ENCODE measurements at regions not wholly inside any gene's neighbourhood (a gene's known extent, or its start where the extent isn't known, plus 50 kb on each side); places are given as distances from the start of the nearest gene placed in this dataset.
"Not testable (repeated sequence)": the region's sequence is repeated elsewhere in the genome, so short reads cannot be mapped to it uniquely, and the experiment has no call there.

DNA sequence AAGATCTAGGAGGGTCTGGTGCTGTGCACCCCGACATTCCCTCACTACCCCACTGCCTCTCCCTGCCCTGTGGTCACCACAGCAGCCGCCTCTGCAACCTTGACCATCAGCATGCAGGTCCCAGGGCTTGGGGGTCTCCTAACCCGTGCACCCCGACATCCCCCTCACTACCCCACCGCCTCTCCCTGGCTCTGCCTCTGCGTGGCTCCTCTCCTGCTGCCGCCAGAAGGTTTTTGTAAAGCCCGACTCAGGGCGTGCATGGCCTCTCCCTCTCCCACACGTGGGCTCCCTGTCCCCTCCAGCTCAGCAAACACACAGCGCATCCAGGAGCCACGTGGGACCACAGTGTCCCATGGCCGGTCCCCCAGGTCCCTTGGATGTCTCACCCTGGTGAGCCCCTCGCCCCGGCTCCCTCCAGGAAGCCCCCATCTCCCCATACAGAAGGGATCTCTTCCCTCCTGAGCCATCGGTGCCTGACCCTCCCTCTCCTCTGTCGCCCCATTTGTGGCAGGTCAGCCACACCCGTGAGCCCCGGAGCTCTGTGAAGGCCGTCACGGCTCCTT, 112.5 kb upstream of the LPCAT1 start:
- not testable (repeated sequence) for DNase-seq (ENCODE audit: low spot score)

DNA sequence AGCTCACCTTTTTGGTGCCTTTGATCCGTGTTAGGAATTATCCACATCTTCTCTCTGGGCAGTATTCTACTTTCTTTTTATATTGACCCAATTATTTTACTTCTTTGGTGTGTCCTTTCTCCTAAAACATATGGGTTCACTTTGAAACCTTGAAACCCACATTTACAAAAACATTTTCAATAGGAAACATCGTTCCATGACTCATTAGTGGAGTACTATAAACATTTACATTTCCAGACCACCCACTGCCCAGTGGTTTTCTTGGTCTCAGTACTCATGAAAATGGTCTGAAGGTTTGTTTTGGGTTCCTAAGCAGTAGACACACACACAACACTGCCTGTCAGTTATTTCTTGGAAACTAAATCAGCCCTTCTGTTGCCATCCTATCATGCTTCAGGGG, 111.7 kb upstream of the LPCAT1 start:
- DNase-seq (ENCODE audit: low spot score): peak; percentile 50

DNA sequence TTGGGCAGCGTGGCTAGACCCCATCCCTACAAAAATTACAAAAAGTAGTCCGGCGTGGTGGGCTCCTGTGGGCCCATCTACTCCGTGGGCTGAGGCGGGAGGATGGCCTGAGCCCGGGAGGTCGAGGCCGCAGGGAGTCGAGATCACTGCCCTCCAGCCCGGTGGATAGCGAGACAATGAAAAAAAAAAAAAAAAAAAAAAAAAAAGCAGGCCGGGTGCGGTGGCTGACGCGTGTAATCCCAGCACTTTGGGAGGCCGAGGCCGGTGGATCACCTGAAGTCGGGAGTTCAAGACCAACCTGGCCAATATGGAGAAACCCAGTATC, 110.5 kb upstream of the LPCAT1 start:
- DNase-seq (ENCODE audit: low spot score): no peak

DNA sequence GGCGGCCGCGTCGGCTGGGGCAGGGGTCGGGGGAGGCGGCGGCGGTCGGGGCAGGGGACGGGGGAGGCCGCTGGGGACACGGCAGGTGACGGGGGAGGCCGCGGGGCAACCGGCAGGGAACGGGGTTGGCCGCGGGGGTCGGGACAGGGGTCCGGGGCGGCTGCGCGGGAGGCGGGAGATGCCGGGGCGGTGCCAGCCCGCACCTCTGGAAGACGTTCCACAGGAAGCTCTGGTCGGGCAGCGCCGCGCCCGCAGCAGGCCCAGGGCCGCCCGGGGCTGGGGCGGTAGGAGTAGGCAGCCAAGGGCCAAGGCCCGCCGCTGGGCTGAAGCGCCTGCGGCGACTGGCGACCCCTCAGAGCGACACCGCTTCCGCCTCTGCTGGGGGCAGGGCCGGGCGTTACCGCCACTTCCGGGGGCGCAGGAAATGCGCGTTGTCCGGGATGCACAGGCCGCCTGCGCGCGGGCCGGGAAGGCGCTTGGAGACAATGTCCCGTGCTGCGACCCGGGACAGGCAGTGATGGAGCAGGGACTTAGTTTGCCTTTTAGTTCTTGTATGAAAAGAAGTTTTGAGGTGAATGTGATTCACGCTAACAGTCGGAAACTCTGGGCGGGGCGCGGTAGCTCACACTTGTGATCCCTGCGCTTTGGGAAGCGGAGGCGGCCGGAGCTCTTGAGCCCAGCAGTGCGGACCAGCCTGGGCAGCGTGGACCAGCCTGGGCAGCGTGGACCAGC, 110.0 kb upstream of the LPCAT1 start:
- no peak for DNase-seq (ENCODE audit: low spot score)

DNA sequence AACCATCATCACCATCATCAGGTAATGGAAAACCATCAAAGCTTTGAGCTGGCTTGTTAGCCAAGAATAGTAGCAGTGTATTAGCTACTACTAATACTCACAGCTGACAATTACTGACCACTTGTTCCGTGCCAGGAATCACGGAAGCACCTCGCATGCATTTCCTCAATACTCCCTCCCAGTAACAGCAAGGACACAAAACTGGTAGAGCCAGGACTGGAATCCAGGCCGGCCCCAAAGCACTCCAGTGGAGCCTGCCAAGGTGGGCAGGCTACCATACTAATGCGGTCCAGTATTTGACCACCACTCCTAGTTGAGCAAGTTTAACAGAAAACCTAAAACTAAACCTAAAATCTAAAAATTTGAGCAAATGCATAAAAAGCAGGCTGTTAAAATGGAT, 107.2 kb upstream of the LPCAT1 start:
- not testable (repeated sequence) for DNase-seq (ENCODE audit: low spot score)

DNA sequence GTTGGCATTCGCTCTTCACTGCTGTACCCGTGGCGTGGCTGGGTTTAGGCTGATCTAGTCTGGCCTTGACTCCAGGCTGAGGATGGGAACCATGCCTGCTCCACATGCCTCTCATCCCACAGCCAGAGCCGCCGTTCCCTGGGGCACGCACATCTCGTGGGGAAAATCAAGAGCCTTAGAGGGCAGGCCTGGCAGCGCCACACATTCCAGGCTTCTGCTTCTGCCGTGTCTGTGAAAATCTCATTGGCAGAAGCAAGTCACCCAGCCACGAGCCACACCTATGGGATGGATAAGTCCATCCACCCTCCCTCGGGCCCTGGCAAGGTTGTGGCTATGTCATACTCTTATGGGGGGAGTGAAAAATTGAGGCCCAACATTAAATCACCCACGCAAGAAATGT, 102.6 kb upstream of the LPCAT1 start:
- not testable (repeated sequence) for DNase-seq (ENCODE audit: low spot score)

DNA sequence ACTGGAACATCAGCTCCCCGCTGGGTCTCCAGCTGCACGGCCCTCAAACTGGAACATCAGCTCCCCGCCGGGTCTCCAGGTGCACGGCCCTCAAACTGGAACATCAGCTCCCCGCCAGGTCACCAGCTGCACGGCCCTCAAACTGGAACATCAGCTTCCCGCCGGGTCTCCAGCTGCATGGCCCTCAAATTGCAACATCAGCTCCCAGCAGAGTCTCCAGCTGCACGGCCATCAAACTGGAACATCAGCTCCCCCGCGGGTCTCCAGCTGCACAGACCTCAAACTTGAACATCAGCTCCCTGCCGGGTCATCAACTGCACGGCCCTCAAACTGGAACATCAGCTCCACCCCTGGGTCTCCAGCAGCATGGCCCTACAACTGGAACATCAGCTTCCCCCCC, 95.8 kb upstream of the LPCAT1 start:
- DNase-seq (ENCODE audit: low spot score): not testable (repeated sequence)

DNA sequence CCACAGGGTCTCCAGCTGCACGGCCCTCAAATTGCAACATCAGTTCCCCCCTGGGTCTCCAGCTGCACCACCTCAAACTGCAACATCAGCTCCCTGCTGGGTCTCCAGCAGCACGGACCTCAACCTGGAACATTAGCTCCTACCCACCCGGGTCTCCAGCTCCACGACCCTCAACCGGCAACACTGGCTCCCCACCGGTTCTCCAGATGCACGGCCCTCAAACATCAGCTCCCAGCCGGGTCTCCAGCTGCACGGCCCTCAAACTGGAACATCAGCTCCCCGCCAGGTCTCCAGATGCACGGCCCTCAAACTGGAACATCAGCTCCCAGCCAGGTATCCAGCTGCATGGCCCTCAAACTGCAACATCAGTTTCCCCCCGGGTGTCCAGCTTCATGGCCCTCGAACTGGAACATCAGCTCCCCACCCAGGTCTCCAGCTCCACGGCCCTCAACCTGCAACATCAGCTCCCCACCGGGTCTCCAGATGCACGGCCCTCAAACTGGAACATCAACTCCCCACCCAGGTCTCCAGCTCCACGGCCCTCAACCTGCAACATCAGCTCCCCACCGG, 94.6 kb upstream of the LPCAT1 start:
- not testable (repeated sequence) for DNase-seq (ENCODE audit: low spot score)

DNA sequence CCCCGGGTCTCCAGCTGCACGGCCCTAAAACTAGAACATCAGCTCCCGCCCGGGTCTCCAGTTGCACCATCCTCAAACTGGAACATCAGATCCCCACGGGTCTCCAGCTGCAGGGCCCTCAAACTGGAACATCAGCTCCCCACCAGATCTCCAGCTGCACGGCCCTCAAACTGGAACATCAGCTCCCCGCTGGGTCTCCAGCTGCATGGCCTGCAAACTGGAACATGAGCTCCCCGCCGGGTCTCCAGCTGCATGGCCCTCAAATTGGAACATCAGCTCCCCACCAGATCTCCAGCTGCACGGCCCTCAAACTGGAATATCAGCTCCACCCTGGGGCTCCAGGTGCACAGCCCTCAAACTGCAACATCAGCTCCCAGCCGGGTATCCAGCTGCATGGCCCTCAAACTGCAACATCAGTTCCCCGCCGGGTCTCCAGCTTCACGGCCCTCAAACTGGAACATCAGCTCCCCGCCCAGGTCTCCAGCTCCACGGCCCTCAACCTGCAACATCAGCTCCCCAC, 93.5 kb upstream of the LPCAT1 start:
- not testable (repeated sequence) for DNase-seq (ENCODE audit: low spot score)

DNA sequence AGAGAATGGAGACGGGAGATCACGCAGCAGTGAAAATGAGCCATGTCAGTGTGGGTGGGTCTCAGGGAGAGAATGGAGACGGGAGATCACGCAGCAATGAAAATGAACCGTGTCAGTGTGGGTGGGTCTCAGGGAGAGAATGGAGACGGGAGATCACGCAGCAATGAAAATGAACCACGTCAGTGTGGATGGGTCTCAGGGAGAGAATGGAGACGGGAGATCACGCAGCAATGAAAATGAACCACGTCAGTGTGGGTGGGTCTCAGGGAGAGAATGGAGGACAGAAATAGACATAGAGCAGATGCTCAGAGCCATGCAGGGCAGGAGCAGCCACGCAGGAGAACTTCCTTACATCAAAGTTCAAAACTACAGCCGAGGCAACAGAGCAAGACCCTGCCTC, 89.8 kb upstream of the LPCAT1 start:
- DNase-seq (ENCODE audit: low spot score): not testable (repeated sequence)

DNA sequence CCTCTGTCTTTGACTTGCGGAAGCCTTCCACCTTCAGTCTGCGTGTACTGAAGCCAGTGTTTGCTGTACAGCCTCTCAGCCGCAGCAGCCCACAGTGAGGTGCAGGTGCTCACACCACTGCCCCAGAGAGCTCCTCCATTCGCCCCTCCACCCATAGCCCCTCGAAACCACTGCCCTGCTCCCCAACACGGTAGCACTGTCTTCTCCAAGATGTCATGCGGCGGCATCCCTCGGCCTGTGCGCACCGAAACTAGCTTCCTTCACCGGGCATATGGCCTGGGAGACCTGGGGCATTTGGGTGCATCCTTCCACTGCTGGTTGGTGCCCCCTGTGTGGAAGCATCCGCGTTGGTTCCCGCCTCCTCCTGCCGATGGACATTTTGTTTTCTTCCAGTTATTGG, 86.8 kb upstream of the LPCAT1 start:
- not testable (repeated sequence) for DNase-seq (ENCODE audit: low spot score)

DNA sequence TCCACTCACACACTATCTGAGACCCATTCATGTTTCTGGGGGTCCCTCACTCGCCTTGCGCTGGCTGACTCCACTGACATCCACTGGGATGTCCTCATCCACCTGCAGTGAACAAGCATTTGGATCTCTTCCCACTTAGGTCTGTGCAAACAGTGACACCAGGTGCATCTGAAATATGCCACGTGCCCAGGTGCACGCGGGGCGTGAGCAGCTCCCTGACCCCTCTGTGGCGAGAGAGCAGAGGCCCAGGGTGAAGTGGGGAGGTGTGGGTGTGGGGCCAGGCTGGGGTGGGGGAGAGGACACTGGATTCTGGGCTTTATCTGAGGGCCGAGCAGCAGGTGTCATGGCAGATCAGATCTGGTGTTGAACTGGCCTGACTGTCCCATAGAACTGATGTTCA, 85.4 kb upstream of the LPCAT1 start:
- DNase-seq (ENCODE audit: low spot score): not testable (repeated sequence)

DNA sequence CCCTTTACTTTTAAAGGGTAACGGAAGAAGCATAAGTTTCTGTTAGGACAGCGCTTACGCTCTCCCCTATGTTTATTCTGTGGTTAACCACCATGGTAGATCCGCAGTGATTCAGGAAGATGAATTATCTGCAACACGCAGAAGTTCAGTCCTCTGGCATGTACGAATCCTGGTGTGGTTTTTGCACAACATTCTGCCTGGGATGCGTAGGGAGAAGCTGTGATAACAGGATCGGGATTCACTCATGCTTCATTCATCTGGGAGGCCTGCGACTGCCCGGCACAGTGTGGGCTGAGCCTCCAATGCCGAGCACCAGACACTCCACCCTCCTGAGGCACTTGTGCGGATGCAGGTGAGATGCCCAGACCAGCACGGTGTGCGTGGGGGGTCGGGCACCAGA, 84.6 kb upstream of the LPCAT1 start:
- DNase-seq (ENCODE audit: low spot score): peak; percentile 91

DNA sequence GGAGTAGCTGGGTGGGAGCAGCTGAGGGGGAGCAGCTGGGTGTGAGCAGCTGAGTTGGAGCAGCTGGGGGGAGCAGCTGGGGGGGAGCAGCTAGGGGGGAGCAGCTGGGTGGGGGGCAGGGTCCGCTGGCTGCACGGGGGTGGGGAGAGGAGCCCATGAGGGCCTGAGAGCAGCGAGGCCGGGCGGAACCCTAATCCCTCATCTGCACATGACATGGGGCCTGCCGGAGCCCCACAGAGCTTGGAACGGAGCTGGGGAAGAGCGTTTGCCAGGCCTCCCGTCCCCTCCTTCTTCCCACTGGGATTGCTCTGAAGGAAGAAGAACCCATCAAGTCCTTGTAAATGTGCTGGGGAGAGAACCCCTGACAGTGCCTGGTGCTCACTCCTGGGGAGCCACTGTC, 83.2 kb upstream of the LPCAT1 start:
- DNase-seq (ENCODE audit: low spot score): not testable (repeated sequence)

DNA sequence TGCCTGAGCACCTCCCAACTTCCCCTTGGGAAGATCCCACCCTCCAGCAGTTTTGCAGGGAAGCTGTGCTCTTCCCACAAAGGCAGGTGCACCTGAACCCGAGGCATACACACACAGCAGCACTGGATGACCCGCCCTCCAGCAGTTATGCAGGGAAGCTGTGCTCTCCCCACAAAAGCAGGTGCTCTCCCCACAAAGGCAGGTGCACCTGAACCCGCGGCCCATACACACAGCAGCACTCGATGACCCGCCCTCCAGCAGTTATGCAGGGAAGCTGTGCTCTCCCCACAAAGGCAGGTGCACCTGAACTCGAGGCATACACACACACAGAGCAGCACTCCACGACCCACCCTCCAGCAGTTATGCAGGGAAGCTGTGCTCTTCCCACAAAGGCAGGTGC, 80.2 kb upstream of the LPCAT1 start:
- not testable (repeated sequence) for DNase-seq (ENCODE audit: low spot score)

DNA sequence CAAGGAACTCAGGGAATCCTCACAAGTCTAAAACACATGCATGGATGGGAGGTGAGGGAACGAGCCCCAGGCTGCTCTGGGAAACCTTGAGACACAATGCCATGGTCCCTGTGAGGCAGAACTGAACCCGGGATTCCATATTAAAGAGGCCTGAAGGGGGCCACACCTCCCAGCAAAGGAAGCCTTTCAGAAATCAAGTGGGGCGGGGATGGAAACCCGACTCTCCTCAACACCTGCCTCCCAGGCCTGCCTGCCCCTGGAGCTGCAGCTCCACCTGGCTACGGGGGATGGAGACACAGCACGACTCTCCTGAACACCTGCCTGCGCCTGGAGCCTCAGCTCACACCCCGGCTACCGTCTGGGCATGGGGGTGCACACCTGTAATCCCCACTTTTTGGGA, 77.8 kb upstream of the LPCAT1 start:
- peak; percentile 46 for DNase-seq (ENCODE audit: low spot score)

DNA sequence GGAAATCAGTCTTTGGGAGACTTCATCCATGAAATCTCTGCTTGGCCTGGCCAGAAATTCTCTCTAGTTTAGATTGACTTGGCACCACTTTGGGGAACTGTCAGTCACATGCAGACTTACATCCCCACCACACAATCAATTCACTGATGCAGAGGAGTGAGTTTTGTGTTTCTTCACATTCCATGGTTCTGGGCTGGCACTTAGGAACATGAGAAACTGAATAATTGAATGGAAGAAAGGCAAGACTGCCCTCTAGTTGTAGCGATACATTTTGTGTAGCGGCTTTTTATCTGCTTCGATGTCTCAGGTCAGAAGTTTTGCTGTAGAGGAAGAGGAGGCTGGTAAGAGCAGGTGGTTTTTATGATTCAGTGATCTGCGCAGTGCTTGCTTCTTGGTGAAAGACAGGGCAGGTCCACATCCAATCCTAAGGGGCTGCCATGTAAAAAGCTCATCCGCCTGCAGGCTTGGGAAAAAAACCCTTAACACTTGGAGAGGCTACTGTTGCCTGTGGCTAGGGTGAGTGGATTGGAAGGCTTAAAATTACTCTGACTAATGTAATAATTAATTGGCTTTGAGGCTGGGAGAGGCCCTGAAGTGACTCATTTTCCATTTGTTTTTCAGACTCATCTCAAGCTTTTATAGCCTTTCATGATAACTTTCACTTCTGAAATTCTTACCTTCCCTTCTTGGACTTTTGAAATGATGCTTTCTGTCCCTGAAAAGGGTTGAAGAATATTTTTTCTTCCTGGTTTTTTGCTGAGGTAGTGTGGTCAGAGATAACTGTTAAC, 75.4 kb upstream of the LPCAT1 start:
- peak; percentile 48 for DNase-seq (ENCODE audit: low spot score)

DNA sequence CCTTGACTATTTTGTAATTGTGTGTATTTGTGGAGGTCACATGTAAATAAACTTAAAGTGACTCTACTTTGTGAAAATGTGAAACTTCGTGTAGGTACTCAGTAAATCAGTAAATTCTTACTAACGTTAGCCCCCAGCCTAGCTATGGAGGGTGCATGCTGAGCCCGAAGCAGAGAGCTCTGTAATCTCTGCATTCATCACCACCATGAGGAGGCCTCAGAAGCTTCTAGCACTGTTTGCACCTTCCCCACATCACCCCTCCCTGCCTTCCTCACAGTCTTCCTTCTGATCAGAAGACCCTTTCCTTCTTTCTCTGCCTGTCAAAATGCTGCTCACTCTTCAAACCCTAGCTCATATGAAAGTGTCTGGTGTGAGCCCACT, 73.3 kb upstream of the LPCAT1 start:
- DNase-seq (ENCODE audit: low spot score): not testable (repeated sequence)

DNA sequence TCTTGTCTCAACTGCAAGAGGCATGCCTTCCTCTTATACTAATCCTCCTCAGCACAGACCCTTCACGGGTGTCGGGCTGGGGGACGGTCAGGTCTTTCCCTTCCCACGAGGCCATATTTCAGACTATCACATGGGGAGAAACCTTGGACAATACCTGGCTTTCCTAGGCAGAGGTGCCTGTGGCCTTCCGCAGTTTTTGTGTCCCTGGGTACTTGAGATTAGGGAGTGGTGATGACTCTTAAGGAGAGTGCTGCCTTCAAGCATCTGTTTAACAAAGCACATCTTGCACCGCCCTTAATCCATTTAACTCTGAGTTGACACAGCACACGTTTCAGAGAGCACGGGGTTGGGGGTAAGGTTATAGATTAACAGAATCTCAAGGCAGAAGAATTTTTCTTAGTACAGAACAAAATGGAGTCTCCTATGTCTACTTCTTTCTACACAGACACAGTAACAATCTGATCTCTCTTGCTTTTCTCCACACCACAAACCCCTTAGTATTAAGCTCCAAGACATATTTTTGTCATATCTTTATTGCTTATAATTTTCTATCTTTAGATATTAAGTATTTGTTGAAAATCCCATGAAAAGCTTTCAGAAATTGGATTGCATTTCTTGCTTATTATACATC, 72.8 kb upstream of the LPCAT1 start:
- not testable (repeated sequence) for DNase-seq (ENCODE audit: low spot score)

DNA sequence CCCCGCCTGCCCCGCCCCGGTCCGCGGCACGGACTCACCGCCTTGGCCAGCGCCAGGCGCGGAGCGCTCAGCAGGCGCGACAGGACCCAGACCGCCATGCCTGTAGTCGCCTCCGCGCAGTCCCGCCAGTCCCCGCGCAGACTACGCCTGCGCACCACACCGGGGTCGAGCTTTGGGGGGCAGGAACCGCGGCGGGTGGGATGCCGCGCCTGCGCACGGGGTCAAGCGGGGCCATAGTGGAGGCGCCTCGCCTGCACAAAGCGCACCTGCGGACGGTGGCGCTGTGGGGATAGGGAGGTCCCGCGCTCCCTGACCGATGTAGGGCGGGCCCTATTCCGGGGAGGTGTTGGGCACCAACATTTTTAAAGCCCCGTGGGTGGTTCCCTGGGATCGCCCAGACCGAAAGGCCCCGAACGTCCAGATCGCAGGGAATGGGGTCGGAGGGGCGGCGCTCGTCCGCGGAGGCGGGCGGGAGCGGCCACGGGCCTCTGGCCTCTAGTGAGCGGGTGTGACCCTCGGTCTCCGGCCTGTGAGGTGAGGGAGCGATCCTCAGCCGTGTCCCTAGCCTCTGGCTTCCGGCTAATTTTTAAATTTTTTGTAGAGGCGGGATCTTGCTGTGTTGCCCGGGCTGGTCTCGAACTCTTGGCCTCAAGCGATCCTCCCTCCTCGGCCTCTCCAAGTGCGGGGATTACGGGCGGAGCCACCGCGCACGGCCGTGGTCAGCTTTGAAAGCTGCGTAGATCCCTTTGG, 70.8 kb upstream of the LPCAT1 start:
- DNase-seq (ENCODE audit: low spot score): no peak

DNA sequence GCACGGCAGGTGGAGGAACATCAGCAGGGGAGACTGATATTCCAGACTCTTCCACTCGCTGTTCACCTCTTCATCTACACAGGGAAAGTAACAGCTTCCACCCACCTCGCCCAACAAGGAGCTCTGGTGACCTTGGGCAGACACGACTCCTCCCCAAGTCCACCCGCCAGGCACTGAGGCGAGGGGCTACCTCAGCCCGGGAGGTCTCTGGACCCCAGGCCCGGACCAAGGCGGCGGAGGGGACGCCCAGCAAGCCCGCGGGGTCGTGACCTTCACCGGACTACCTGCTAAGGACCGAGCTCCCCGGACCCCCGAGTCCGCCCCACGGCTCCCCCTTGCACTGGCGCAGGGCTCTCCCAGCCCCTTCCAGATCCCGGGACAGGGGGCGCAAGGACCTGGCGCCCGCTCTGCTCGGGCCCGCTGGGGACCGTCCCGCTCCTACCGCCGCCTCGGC, 70.2 kb upstream of the LPCAT1 start:
- no peak for DNase-seq (ENCODE audit: low spot score)

Data from H4 (cell line).